ENCODE measurements at regions not wholly inside any gene's neighbourhood (a gene's known extent, or its start where the extent isn't known, plus 50 kb on each side); places are given as distances from the start of the nearest gene placed in this dataset.

GRCh38 chr17:53765609-53766008 is 57.1 kb upstream of the KIF2B start:
- intact Hi-C loops (cut with micrococcal nuclease): no loop called here
- Histone ChIP-seq H4K8ac (ENCODE audit: low read depth in 2 of 2, low read length in 2 of 2) (no peak overlapping the region), H3K4me2 (ENCODE audit: low read depth, low read length) (no peak overlapping the region), H2AK9ac (replicated peaks; ENCODE audit: low read depth, low read length, poor library complexity) (no peak overlapping the region), H3K4me3 (ENCODE audit: insufficient read depth, low read depth, low read length) (no peak overlapping the region), H3K56ac (ENCODE audit: extremely low read depth, insufficient read depth, low read length) (no peak overlapping the region), H3K14ac (replicated peaks; ENCODE audit: low read depth, low read length) (no peak overlapping the region), H2BK5ac (ENCODE audit: low read depth, low read length, poor library complexity, severe bottlenecking) (no peak overlapping the region), H3K23ac (ENCODE audit: low read depth, low read length) (no peak overlapping the region), H2AK5ac (ENCODE audit: low read depth, low read length) (no peak overlapping the region), H2AFZ (replicated peaks; ENCODE audit: low read length, poor library complexity) (no peak overlapping the region), H3K27me3 (ENCODE audit: control insufficient read depth, insufficient read depth, low read length) (no peaks in the 10 kb centered on the region), H3K79me1 (ENCODE audit: low read depth in 1 of 2, low read length in 2 of 2) (no peaks in the 10 kb centered on the region), H3K9me1 (ENCODE audit: insufficient read depth, low read length) (no peaks in the 10 kb centered on the region), H4K20me1 (ENCODE audit: insufficient read depth, low read length) (no peaks in the 10 kb centered on the region), H3K4me1 (ENCODE audit: control insufficient read depth, insufficient read depth, low read length) (no peaks in the 10 kb centered on the region), H3K18ac (ENCODE audit: low read depth, low read length) (no peak overlapping the region), H3K4ac (ENCODE audit: low read depth, low read length) (no peak overlapping the region), H3K9ac (ENCODE audit: low read depth, low read length) (no peak overlapping the region), H3K9me3 (ENCODE audit: control insufficient read depth, insufficient read depth, low read length) (peaks cover 3% of the 10 kb centered on the region; the same call in 1 of the 2 replicates), H2BK120ac (ENCODE audit: low read depth, low read length) (no peak overlapping the region), H4K5ac (ENCODE audit: low read depth, low read length) (no peak overlapping the region), H3K27ac (ENCODE audit: insufficient read depth, low read length) (no peak overlapping the region), H4K91ac (ENCODE audit: insufficient read depth, low read depth, low read length) (no peak overlapping the region), H2BK20ac (ENCODE audit: low read depth, low read length) (no peak overlapping the region), H2BK15ac (ENCODE audit: low read depth, low read length) (no peak overlapping the region), H3K36me3 (ENCODE audit: control insufficient read depth, insufficient read depth, low read length) (no peaks in the 10 kb centered on the region)
- CTCF ChIA-PET: no interaction called here
- no peak for TF ChIP-seq MXI1 (IDR thresholded peaks at IDR 0.05; ENCODE audit: borderline replicate concordance, low read depth, low read length)
- TF ChIP-seq FOS (IDR thresholded peaks at IDR 0.05; ENCODE audit: low read depth, low read length): no peak
- no peak for TF ChIP-seq ELK1 (IDR thresholded peaks at IDR 0.05; ENCODE audit: borderline replicate concordance, low read depth, low read length)
- no peak for TF ChIP-seq CTCF (conservative IDR thresholded peaks at IDR 0.05; ENCODE audit: low read depth, low read length)
- no TSS peak for BruUV-seq (replicated peaks)
- in situ Hi-C loops (cut with MboI; ENCODE audit: low sequenced_read_pairs): no loop called here
- POLR2A ChIA-PET (ENCODE audit: unreplicated experiment): no interaction called here
- 40% methylated on average over 1 of the region's 1 CpG; no CpG with 5 or more reads in 1 of the 2 experiments for WGBS, 2 experiments (ENCODE audit: extremely low coverage in 2 of 2, insufficient read length in 1 of 2)
- DNase-seq (no peak), ATAC-seq (ENCODE audit: low read depth) (no peak)
- dilution Hi-C loops (cut with HindIII; ENCODE audit: low sequenced_read_pairs, unreplicated experiment): no loop called here

Measured in IMR-90 (cell line).